RWPE1 (cell line): ENCODE measurements at regions not wholly inside any gene's neighbourhood (a gene's known extent, or its start where the extent isn't known, plus 50 kb on each side); places are given as distances from the start of the nearest gene placed in this dataset.

Experiments
- CTCF ChIA-PET: fragments of 350-600 bp; sonication (Branson Sonifier 250); formaldehyde crosslinking; extraction: SDS; loops from one replicate; lab custom pipeline; 2021; lab: Yijun Ruan, JAX
- POLR2A ChIA-PET: fragments of 400-600 bp; formaldehyde crosslinking; extraction: SDS; loops from one replicate; lab custom pipeline; 2020; ENCODE audit warnings: antibody characterized with exemption; ENCODE audit not compliant: low non-redundant PET; lab: Yijun Ruan, JAX
- DNase-seq: peaks from one replicate; pipeline ENCODE4 v3.0.0; 2012; ENCODE audit warnings: low spot score
- H3K27ac ChIP-seq: fragments of 450-650 bp; 2 replicates; pipeline ENCODE4 v1.5.1; 2017
- TF ChIP-seq, protein P1 (sequence below): fragments of 450-650 bp; conservative IDR thresholded peaks from 2 replicates; pipeline ENCODE4 v1.5.1; 2017; ENCODE audit warnings: low read depth, mild to moderate bottlenecking

DNA sequence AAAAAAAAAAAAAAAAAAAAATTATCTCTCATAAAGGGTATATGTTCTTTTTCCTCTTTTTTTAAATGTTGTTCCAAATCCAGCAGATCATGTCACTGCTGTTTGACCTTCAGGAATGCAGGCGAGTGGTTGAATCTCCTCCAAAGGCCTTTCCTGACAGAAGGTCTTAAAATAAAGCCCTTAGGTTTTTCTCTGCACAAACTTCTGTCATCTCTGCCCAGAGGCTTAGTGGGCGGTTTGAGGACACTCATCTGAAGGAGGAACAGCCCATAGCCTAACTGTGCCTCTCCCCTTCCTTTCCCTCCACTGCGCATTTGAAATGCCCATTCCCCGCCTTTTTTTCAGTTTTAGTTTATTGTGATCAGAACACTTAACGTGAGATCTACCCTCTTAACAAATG is 270.2 kb downstream of the TMEM114 start:
- TF ChIP-seq, protein P1, sequence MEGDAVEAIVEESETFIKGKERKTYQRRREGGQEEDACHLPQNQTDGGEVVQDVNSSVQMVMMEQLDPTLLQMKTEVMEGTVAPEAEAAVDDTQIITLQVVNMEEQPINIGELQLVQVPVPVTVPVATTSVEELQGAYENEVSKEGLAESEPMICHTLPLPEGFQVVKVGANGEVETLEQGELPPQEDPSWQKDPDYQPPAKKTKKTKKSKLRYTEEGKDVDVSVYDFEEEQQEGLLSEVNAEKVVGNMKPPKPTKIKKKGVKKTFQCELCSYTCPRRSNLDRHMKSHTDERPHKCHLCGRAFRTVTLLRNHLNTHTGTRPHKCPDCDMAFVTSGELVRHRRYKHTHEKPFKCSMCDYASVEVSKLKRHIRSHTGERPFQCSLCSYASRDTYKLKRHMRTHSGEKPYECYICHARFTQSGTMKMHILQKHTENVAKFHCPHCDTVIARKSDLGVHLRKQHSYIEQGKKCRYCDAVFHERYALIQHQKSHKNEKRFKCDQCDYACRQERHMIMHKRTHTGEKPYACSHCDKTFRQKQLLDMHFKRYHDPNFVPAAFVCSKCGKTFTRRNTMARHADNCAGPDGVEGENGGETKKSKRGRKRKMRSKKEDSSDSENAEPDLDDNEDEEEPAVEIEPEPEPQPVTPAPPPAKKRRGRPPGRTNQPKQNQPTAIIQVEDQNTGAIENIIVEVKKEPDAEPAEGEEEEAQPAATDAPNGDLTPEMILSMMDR: no peak
- ChIA-PET POLR2A (no interaction called here), CTCF (interaction anchor here (0.6 kb wide), 1 partner anchor 37 kb away, joined by 3 read pairs; no protein-coding TSS in a partner anchor)
- DNase-seq: no peak
- no peak overlapping the region for H3K27ac ChIP-seq

DNA sequence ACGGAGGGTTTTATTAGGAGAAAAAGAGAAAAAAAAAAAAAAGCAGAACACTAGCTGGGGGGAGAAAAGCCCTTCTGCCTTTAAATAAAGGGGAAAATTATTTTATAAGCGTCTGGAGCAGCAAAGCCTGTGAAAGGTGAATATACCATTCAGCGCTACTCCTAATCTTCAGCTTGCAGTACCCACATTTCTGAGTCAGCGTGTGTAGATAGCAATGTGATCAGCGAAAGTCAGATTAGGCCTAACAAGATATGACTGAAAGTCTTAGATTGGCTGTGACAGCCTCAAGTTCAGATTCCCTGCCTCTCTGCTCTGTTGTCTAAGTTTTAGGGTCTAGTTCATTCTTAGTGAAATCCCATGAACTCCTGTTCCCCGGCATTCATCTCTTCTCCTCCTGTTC is 279.5 kb downstream of the TMEM114 start:
- CTCF ChIA-PET: no interaction called here
- TF ChIP-seq, protein P1: no peak
- H3K27ac ChIP-seq: no peak overlapping the region
- POLR2A ChIA-PET: no interaction called here
- no peak for DNase-seq

DNA sequence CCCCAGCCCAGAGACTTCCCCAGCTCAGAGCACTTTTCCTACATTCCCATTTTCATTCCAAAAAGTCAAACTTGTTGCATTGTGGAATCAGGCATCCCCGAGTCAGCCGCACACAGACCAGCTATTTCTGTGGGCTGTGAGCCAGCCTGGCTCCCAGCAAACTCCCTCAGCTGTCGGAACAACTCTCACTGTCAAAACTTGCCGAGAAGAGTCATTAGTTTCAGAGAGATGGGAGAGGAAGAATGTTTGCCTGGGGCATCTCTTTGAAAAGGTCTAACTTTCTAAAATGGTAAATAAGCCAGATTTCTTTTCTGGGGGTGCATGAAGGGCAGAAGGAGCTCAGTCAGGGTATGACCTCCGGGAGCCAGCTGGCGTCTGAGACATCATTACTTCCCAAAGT is 280.0 kb downstream of the TMEM114 start:
- CTCF ChIA-PET: no interaction called here
- no peak for DNase-seq
- POLR2A ChIA-PET: no interaction called here

DNA sequence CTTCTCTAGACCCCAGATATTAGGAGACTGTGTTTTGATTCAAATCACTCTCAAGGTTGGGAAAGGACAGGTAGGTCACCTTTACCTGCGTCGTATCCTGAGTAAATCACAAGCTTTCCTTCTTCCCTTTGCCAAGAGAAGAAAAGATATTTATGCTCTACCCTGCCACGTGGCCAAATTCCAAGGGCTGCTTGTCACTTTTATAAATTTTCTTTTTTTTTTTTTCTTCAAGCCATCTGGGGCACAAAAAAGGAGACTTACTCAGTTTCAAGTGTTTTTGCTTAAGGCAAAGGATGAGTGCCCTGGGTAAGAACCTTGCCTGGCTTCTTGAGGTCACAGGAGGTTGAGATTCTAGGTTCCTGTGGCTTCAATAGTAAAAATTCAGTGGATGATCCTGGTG is 285.1 kb downstream of the TMEM114 start:
- ChIA-PET CTCF (interaction anchor here (0.5 kb wide), 1 partner anchor 1597 kb away, joined by 3 read pairs; no protein-coding TSS in a partner anchor), POLR2A (no interaction called here)
- no peak for DNase-seq
- H3K27ac ChIP-seq: no peak overlapping the region
- TF ChIP-seq, protein P1: no peak

More for the DNA sequence above, 280.0 kb downstream of the TMEM114 start:
- no peak overlapping the region for H3K27ac ChIP-seq
- TF ChIP-seq, protein P1: no peak

DNA sequence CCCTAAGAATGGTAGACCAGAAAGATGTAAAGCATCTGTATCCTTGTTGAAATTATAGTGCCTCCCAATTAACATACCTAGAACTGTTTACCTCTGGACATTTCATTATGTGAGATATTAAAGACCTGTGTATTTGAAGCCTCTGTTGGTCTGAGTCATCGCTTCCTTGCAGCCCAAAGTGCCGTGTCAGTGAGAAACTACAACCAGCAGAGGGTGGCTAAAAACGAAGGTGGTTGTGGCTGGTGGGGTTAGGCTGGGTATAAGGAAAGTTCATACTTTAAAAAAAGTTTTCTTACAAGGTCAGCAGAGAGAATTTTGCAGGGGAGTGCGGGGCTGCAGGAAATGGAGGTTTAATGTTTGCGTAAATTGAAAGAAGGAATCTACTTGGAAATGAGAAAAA is 290.7 kb downstream of the TMEM114 start:
- DNase-seq: no peak
- ChIA-PET POLR2A (no interaction called here), CTCF (interaction anchor here (0.6 kb wide), 1 partner anchor 1989 kb away, joined by 3 read pairs; no protein-coding TSS in a partner anchor)
- TF ChIP-seq, protein P1: no peak
- no peak overlapping the region for H3K27ac ChIP-seq

DNA sequence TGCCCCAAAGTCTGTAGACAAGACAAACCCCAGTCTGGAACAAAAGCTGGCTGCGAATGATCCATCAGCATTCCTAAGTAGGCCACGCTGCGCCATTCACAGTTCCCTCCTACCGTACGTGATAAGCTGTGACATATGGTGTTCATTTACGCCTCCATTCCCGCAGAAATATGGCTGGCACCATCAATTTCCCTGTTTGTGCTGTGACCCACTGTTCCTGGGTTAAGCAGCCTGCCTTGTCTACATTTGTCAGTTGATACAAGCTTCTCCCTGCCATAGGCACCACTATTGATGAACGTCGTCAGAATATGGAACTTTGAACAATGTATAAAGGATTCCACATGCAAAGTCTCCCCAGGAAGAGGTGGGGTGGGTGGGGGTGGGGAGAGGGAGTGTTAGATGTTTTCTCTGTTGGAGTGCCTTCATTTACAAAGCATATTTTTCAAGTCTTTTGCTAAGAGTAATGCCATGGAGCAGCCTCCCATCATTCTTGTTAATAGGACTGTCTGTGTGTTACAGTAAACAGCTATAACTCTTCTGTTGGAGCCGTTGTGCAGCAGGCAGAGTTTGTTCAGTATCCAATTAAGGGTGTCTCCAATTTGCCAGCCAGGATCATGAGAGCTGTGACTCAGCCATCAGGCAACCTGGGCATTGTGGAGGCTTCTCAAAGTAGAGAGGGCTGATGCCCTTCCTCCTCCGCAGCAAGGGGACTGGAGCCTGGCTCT is 294.6 kb downstream of the TMEM114 start:
- TF ChIP-seq, protein P1: no peak
- H3K27ac ChIP-seq: no peak overlapping the region
- ChIA-PET CTCF (no interaction called here), POLR2A (no interaction called here)
- DNase-seq: no peak
